GM12875 (cell line): ENCODE measurements at regions not wholly inside any gene's neighbourhood (a gene's known extent, or its start where the extent isn't known, plus 50 kb on each side); places are given as distances from the start of the nearest gene placed in this dataset.

Experiments used
- H3K4me3 ChIP-seq: one replicate; pipeline ENCODE4 v1.5.1; 2011; ENCODE audit warnings: low read depth, low read length, control low read depth
- TF ChIP-seq, protein P1 (sequence below): IDR thresholded peaks from 2 replicates; pipeline ENCODE4 v1.5.1; 2011; ENCODE audit warnings: low read depth, mild to moderate bottlenecking, control low read depth, inconsistent platforms, low read length, moderate library complexity, borderline replicate concordance; ENCODE audit not compliant: insufficient read depth

DNA sequence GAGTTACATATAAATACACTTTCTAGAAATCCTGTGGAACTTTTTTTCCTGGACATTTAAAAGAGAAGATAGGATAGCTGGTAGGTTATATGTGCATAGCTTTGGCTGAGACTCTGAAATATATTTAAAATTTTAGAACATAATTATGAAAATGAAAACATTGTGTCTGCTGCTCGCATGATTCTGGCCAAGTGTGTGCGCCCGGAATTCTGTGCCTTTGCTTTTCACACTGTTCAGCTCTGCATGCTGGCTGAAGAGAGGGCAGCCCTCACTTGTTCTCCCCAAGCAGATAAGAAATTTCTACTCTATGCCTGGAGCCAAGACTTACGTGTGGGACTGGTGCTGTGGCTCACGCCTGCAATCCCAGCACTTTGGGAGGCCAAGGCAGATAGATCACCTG, 153.9 kb downstream of the MED10 start:
- TF ChIP-seq, protein P1, sequence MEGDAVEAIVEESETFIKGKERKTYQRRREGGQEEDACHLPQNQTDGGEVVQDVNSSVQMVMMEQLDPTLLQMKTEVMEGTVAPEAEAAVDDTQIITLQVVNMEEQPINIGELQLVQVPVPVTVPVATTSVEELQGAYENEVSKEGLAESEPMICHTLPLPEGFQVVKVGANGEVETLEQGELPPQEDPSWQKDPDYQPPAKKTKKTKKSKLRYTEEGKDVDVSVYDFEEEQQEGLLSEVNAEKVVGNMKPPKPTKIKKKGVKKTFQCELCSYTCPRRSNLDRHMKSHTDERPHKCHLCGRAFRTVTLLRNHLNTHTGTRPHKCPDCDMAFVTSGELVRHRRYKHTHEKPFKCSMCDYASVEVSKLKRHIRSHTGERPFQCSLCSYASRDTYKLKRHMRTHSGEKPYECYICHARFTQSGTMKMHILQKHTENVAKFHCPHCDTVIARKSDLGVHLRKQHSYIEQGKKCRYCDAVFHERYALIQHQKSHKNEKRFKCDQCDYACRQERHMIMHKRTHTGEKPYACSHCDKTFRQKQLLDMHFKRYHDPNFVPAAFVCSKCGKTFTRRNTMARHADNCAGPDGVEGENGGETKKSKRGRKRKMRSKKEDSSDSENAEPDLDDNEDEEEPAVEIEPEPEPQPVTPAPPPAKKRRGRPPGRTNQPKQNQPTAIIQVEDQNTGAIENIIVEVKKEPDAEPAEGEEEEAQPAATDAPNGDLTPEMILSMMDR: no peak
- no peak overlapping the region for H3K4me3 ChIP-seq

DNA sequence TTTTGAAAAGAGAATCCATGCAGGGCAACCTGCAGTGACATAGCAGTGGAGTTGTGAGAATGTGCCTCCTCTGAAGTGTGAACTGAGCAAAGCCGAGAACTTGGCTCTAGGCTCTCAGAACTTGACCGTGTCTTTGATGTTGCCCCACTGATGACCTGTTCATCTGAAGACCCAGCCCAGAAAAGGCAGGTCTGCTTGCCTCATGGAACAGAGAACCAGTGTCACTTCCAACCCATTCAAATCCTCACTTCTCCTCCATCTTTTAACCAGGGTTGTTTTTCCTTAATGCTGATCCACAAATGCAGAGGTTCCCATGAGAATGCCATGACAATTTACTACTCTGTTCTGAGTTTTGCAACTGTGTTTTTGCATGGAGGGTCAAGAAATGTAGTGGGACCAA, 155.4 kb downstream of the MED10 start:
- TF ChIP-seq, protein P1: no peak
- H3K4me3 ChIP-seq: no peak overlapping the region

- TF ChIP-seq, protein P1: no peak
- H3K4me3 ChIP-seq: no peak overlapping the region
These were observed 156.2 kb downstream of the MED10 start for GRCh38 chr5:6222121-6222520.

GRCh38 chr5:6221141-6221626, 157.2 kb downstream of the MED10 start:
- TF ChIP-seq, protein P1: no peak
- H3K4me3 ChIP-seq: no peak overlapping the region

DNA sequence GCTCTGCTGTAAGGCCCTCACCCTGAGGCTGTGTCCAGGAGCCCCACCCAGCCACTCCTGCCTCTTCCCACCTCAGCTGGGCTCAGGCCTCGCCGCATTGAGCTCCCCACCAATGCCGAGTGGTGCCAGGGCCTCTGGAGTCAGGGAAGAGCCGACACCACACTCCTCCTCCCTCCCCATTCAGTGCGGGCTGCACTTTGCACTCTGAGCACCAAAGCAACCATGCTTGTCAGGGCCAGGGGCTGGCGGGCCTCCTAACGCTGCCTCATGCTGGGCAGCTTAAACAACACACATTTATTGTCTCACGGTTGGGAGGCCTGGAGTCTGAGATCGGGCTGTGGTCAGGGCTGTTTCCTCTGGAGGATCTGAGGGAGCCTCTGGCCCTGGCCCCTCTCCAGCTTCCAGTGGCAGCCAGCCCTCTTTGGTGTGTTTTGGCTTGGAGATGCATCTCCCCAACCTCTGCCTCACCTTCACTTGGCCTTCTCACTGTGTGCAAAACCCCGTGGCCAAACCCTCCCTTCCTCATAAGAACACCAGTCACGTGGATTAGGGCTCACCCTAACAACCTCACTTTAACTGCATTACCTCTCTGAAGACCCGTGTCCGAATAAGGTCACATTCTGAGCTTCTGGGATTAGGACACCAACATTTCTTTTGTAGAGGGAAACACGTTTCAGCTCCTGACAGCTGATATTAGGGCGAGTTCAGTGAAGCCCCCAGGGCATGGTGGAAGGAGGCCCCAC, 157.8 kb downstream of the MED10 start:
- H3K4me3 ChIP-seq: no peak overlapping the region
- TF ChIP-seq, protein P1: no peak

GRCh38 chr5:6218517-6218916, 159.8 kb downstream of the MED10 start:
- TF ChIP-seq, protein P1: no peak
- no peak overlapping the region for H3K4me3 ChIP-seq

GRCh38 chr5:6218116-6218515, 160.2 kb downstream of the MED10 start:
- TF ChIP-seq, protein P1: no peak

More at GRCh38 chr5:6218116-6218515, 160.2 kb downstream of the MED10 start:
- H3K4me3 ChIP-seq: no peak overlapping the region
